Parathyroid adenoma (tissue), 2 donors: ENCODE measurements at regions not wholly inside any gene's neighbourhood (a gene's known extent, or its start where the extent isn't known, plus 50 kb on each side); places are given as distances from the start of the nearest gene placed in this dataset.
"Not testable (repeated sequence)": the region's sequence is repeated elsewhere in the genome, so short reads cannot be mapped to it uniquely, and the experiment has no call there.

ENCODE experiments used
- H2AFZ ChIP-seq: fragments of 300-600 bp; sonication (generic); one replicate; pipeline ENCODE4 v1.7.0; 2017; ENCODE audit warnings: antibody characterized with exemption, mild to moderate bottlenecking
- H3K27ac ChIP-seq: fragments of 300-600 bp; sonication (generic); one replicate; pipeline ENCODE4 v1.7.0; 2017
- H3K27me3 ChIP-seq: fragments of 300-600 bp; sonication (generic); one replicate; pipeline ENCODE4 v1.7.0; 2017; ENCODE audit warnings: low read length; ENCODE audit not compliant: control insufficient read depth, insufficient read depth
- H3K36me3 ChIP-seq: fragments of 300-600 bp; sonication (generic); one replicate; pipeline ENCODE4 v1.7.0; 2017; ENCODE audit warnings: low read length; ENCODE audit not compliant: control insufficient read depth, insufficient read depth
- H3K4me1 ChIP-seq: fragments of 300-600 bp; sonication (generic); one replicate; pipeline ENCODE4 v1.7.0; 2017; ENCODE audit warnings: control low read depth
- H3K4me2 ChIP-seq: fragments of 300-600 bp; sonication (generic); one replicate; pipeline ENCODE4 v1.7.0; 2017; ENCODE audit warnings: low read length
- H3K4me3 ChIP-seq: fragments of 300-600 bp; sonication (generic); one replicate; pipeline ENCODE4 v1.7.0; 2017; ENCODE audit warnings: low read depth, low read length
- H3K79me2 ChIP-seq: fragments of 300-600 bp; sonication (generic); one replicate; pipeline ENCODE4 v1.7.0; 2017; ENCODE audit warnings: control low read depth
- H3K9ac ChIP-seq: fragments of 300-600 bp; sonication (generic); one replicate; pipeline ENCODE4 v1.7.0; 2017; ENCODE audit warnings: mild to moderate bottlenecking
- H3K9me3 ChIP-seq: fragments of 300-600 bp; sonication (generic); one replicate; pipeline ENCODE4 v1.7.0; 2017; ENCODE audit warnings: low read length; ENCODE audit not compliant: control insufficient read depth
- TF ChIP-seq, protein P1 (sequence below): fragments of 300-600 bp; sonication (generic); IDR thresholded peaks from one replicate; pipeline ENCODE4 v1.7.0; 2017; ENCODE audit warnings: antibody characterized with exemption, mild to moderate bottlenecking
- donor health status: primary hyperparathyroidism.

DNA sequence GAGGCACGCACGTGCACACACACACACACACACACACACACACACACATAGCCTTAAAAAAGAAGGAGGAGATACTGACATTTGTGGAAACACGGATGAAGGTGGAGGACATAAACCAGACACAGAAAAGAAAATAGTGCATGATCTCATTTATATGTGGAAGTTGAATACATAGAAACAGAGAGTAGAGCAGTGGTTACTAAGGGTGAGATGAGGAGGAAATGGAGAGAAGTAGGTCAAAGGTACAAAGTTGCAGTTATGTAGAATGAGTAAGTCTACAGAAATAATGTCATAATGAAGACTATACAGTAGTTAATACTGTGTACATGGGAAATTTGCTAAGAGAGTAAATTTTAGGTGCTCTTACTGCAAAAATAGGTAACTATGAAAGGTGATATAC, 412.2 kb upstream of the CDH9 start:
- H3K4me2 ChIP-seq: no peak overlapping the region
- H3K36me3 ChIP-seq: no peaks in the 10 kb centered on the region
- no peaks in the 10 kb centered on the region for H3K9me3 ChIP-seq
- no peaks in the 10 kb centered on the region for H3K79me2 ChIP-seq
- H2AFZ ChIP-seq: no peak overlapping the region
- no peaks in the 10 kb centered on the region for H3K4me1 ChIP-seq
- TF ChIP-seq, protein P1, sequence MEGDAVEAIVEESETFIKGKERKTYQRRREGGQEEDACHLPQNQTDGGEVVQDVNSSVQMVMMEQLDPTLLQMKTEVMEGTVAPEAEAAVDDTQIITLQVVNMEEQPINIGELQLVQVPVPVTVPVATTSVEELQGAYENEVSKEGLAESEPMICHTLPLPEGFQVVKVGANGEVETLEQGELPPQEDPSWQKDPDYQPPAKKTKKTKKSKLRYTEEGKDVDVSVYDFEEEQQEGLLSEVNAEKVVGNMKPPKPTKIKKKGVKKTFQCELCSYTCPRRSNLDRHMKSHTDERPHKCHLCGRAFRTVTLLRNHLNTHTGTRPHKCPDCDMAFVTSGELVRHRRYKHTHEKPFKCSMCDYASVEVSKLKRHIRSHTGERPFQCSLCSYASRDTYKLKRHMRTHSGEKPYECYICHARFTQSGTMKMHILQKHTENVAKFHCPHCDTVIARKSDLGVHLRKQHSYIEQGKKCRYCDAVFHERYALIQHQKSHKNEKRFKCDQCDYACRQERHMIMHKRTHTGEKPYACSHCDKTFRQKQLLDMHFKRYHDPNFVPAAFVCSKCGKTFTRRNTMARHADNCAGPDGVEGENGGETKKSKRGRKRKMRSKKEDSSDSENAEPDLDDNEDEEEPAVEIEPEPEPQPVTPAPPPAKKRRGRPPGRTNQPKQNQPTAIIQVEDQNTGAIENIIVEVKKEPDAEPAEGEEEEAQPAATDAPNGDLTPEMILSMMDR: no peak
- H3K9ac ChIP-seq: no peak overlapping the region
- no peaks in the 10 kb centered on the region for H3K27me3 ChIP-seq
- no peak overlapping the region for H3K4me3 ChIP-seq
- no peak overlapping the region for H3K27ac ChIP-seq

DNA sequence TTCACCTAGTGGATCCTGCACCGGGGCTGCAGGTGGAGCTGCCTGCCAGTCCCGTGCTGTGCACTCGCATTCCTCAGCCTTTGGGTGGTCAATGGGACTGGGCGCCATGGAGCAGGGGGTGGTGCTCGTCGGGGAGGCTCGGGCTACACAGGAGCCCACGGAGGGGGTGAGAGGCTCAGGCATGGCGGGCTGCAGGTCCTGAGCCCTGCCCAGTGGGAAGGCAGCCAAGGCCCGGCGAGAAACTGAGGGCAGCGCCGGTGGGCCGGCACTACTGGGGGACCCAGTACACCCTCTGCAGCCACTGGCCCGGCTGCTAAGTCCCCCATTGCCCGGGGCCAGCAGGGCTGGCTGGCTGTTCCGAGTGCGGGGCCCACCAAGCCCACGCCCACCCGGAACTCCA, 401.0 kb upstream of the CDH9 start:
- H3K27ac ChIP-seq, H3K4me2 ChIP-seq, H2AFZ ChIP-seq, H3K27me3 ChIP-seq, H3K9me3 ChIP-seq, H3K36me3 ChIP-seq, H3K9ac ChIP-seq, H3K4me3 ChIP-seq, H3K79me2 ChIP-seq, H3K4me1 ChIP-seq: not testable (repeated sequence)

DNA sequence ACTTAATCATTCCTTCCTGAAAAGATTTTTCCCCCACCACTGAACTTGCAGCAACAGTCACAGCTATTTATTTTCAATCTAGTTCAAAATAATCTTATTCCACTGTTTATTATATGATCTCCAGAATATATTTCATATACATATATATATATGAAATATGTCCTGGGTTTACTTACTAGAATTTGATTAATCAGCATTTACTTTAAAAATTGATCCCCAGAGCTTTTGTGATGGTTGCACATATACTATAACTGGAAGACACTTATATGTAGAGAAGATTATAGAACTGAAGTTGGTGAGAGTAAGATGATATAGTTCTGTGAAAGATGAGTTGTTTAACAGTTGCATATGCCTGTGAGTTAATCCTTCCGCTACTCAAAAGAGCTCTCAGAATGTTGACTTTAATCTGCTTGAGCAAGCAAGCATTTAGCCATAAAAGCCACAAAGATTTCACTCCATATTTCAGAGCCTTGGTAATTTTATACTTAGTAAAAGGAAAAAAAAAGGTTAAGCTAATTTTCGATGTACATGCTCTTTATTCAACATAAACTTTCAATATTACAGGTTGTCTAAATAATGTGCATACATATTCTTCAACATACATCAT, 399.3 kb upstream of the CDH9 start:
- no peaks in the 10 kb centered on the region for H3K79me2 ChIP-seq
- no peaks in the 10 kb centered on the region for H3K4me1 ChIP-seq
- no peaks in the 10 kb centered on the region for H3K27me3 ChIP-seq
- no peak overlapping the region for H3K27ac ChIP-seq
- H3K4me2 ChIP-seq: no peak overlapping the region
- no peak overlapping the region for H3K9ac ChIP-seq
- no peak overlapping the region for H2AFZ ChIP-seq
- TF ChIP-seq, protein P1: no peak
- no peaks in the 10 kb centered on the region for H3K9me3 ChIP-seq
- no peak overlapping the region for H3K4me3 ChIP-seq
- H3K36me3 ChIP-seq: no peaks in the 10 kb centered on the region

DNA sequence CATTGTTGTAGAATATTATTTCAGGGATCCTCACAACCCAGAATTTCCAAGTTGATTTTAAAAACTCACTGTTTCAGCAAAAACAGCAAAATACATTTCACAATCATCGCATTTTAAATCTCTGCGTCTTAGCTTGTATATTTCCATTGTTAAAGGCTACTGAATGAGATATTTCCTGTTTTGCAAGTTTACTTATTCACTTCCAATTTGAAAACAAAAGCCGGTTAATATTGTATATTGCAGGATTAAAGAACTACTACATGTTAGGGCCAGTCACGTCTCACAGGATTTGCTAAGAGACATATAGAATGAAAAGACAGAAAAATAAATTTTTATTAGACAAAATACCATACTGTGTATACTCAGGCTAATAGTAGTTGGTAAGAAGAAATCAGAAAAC, 395.9 kb upstream of the CDH9 start:
- Histone ChIP-seq H3K4me3 (no peak overlapping the region), H3K4me1 (no peaks in the 10 kb centered on the region), H3K4me2 (no peak overlapping the region), H2AFZ (no peak overlapping the region), H3K36me3 (no peaks in the 10 kb centered on the region), H3K9me3 (no peaks in the 10 kb centered on the region), H3K79me2 (no peaks in the 10 kb centered on the region), H3K27ac (no peak overlapping the region), H3K27me3 (no peaks in the 10 kb centered on the region), H3K9ac (no peak overlapping the region)
- TF ChIP-seq, protein P1: no peak

DNA sequence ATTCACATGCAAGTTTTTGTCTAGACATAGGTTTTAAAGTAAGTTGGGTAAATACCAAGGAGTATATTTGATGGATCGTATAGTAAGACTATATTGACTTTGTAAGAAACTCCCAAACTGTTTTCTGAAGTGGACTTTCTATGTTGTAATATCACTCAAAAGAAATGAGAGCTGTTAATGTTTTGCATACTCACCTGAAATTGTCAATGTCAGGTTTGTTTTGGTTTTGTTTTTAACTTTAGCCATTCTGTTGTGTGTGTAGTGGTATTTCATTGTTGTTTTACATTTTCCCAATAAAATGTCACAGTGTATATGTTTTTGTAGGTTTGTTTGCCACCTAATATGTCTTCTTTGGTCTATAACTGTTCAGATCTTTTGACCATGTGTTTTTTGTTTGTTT, 375.7 kb upstream of the CDH9 start:
- Histone ChIP-seq H3K4me2 (no peak overlapping the region), H3K4me3 (no peak overlapping the region), H3K27me3 (no peaks in the 10 kb centered on the region), H3K9ac (no peak overlapping the region), H3K36me3 (no peaks in the 10 kb centered on the region), H3K79me2 (no peaks in the 10 kb centered on the region), H3K9me3 (no peaks in the 10 kb centered on the region), H3K27ac (no peak overlapping the region), H2AFZ (no peak overlapping the region), H3K4me1 (no peaks in the 10 kb centered on the region)
- TF ChIP-seq, protein P1: no peak
